T47D (cell line): ENCODE measurements at regions not wholly inside any gene's neighbourhood (a gene's known extent, or its start where the extent isn't known, plus 50 kb on each side); places are given as distances from the start of the nearest gene placed in this dataset.
"Not testable (repeated sequence)": the region's sequence is repeated elsewhere in the genome, so short reads cannot be mapped to it uniquely, and the experiment has no call there.

Experiments
- DNase-seq, 2 experiments: peaks; one replicate each; pipeline versions ENCODE4 v3.0.0 to v3.0.0-alpha.2; 2011 to 2012; ENCODE audit warnings: low read depth in 1 of 2, low spot score in 1 of 2
- JUND ChIP-seq: IDR thresholded peaks from 2 replicates; pipeline ENCODE4 v1.6.1; 2012; ENCODE audit warnings: low read depth
- in situ Hi-C: cut with HindIII; loops from 2 replicates; pipeline ENCODE4 v1.10.0; 2016; ENCODE audit warnings: low sequenced_read_pairs, low pct_unique_long_range_greater_than_20kb

- in situ Hi-C loops, result no loop called here
- DNase-seq, result no peak
- no peak for TF ChIP-seq JUND
Observed at GRCh38 chr6:15741405-15741804, 78.6 kb upstream of the DTNBP1 start.

- DNase-seq, result no peak
- TF ChIP-seq JUND, result no peak
- in situ Hi-C loops, result no loop called here
Observed at GRCh38 chr6:15739867-15740266, 77.0 kb upstream of the DTNBP1 start.

GRCh38 chr6:15739353-15739752, 76.5 kb upstream of the DTNBP1 start:
- in situ Hi-C loops, result no loop called here
- TF ChIP-seq JUND, result no peak
- no peak for DNase-seq

GRCh38 chr6:15738195-15738594, 75.4 kb upstream of the DTNBP1 start:
- DNase-seq, in situ Hi-C loops: not testable (repeated sequence)

GRCh38 chr6:15736297-15736696, 73.5 kb upstream of the DTNBP1 start:
- no peak for DNase-seq
- in situ Hi-C loops, result no loop called here
- TF ChIP-seq JUND, result no peak

GRCh38 chr6:15735567-15736265, 72.9 kb upstream of the DTNBP1 start:
- no peak for DNase-seq
- in situ Hi-C loops, result no loop called here
- no peak for TF ChIP-seq JUND

- no peak for DNase-seq
- no peak for TF ChIP-seq JUND
- in situ Hi-C loops, result no loop called here
Observed at GRCh38 chr6:15734118-15734897, 71.5 kb upstream of the DTNBP1 start.

- no peak for TF ChIP-seq JUND
- no peak for DNase-seq
- in situ Hi-C loops, result no loop called here
Observed at GRCh38 chr6:15730922-15731321, 68.1 kb upstream of the DTNBP1 start.

GRCh38 chr6:15730442-15730841, 67.6 kb upstream of the DTNBP1 start:
- in situ Hi-C loops, result no loop called here
- DNase-seq, result no peak
- TF ChIP-seq JUND, result no peak

GRCh38 chr6:15722731-15723130, 59.9 kb upstream of the DTNBP1 start:
- in situ Hi-C loops, result no loop called here
- no peak for TF ChIP-seq JUND
- no peak for DNase-seq

- DNase-seq, result no peak
- TF ChIP-seq JUND, result no peak
- in situ Hi-C loops, result no loop called here
Observed at GRCh38 chr6:15716889-15717288, 54.1 kb upstream of the DTNBP1 start.

- in situ Hi-C loops, result no loop called here
- no peak for TF ChIP-seq JUND
Observed at GRCh38 chr6:15715851-15716250, 53.0 kb upstream of the DTNBP1 start.

GRCh38 chr6:15715060-15715459, 52.2 kb upstream of the DTNBP1 start:
- in situ Hi-C loops, result no loop called here
- DNase-seq, result no peak
- TF ChIP-seq JUND, result no peak

More at GRCh38 chr6:15715851-15716250, 53.0 kb upstream of the DTNBP1 start:
- DNase-seq, result no peak

- DNase-seq, result no peak
- in situ Hi-C loops, result no loop called here
- TF ChIP-seq JUND, result no peak
Observed at GRCh38 chr6:15714658-15715057, 51.8 kb upstream of the DTNBP1 start.
